Right atrium auricular region (tissue), 2 donors: ENCODE measurements at regions not wholly inside any gene's neighbourhood (a gene's known extent, or its start where the extent isn't known, plus 50 kb on each side); places are given as distances from the start of the nearest gene placed in this dataset.

Source experiments
- DNase-seq: peaks from one replicate; pipeline ENCODE4 v3.0.0-alpha.2; 2019; ENCODE audit warnings: low spot score
- H3K27ac ChIP-seq, 2 donors: fragments of 200-600 bp; sonication (generic); 1 replicate in 1 of 2; 2 replicates in 1 of 2; pipeline ENCODE4 v1.5.1; 2016 to 2019
- H3K27me3 ChIP-seq, 2 donors: fragments of 200-600 bp; sonication (generic); one replicate each; pipeline versions ENCODE4 v1.5.1 to v1.6.0; 2017 to 2019
- H3K36me3 ChIP-seq: fragments of 200-600 bp; sonication (generic); one replicate; pipeline ENCODE4 v1.5.1; 2016
- H3K4me1 ChIP-seq, 2 donors: fragments of 200-600 bp; sonication (generic); one replicate each; pipeline versions ENCODE4 v1.5.1 to v1.6.0; 2017 to 2019
- H3K4me3 ChIP-seq, 2 donors: fragments of 200-600 bp; sonication (generic); 1 replicate in 1 of 2; 2 replicates in 1 of 2; pipeline ENCODE4 v1.5.1; 2017 to 2019; ENCODE audit warnings: mild to moderate bottlenecking in 1 of 2, moderate library complexity in 1 of 2
- H3K9me3 ChIP-seq, 2 donors: fragments of 200-600 bp; sonication (generic); one replicate each; pipeline ENCODE4 v1.5.1; 2019
- TF ChIP-seq, protein P1 (sequence below), 2 donors: fragments of 200-600 bp; sonication (generic); IDR thresholded peaks; one replicate each; pipeline ENCODE4 v1.5.1; 2019; ENCODE audit warnings: antibody characterized with exemption in 2 of 2

DNA sequence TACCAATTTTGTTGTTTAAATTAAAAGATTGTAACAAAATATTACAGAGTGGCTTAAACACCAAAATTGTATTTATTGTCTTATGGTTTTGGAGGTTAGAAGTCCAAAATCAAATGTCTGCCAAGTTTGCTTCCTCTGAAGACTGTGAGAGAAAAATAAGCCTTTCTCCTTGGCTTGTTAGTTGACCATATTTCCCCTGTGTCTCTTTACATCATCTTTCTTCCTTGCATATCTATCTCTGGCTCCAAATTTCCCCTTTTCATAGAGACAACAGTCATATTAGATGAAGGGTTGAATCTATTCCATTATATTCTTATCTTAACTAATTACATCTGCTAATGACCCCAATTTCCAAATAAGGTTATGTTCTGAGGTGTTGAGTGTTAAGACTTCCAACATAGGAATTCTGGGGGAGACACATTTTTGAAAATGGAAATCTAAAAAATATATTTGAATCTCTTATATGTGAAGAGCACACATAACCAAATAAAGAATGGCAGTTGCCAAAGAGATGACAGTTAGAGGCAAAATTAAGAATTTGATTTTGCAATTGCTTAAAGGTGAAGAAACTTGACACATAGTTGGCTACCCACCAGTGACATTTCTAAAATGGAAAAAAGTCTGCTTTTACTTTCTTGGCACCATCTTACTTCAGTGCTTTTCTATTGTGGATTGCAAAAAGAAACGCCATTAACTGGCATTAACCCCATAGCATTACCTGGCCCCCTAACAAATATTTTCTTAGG, 407.2 kb downstream of the FSCB start:
- Histone ChIP-seq H3K9me3 (no peaks in the 10 kb centered on the region), H3K4me1 (no peaks in the 10 kb centered on the region), H3K27me3 (no peaks in the 10 kb centered on the region), H3K27ac (no peak overlapping the region), H3K36me3 (no peaks in the 10 kb centered on the region), H3K4me3 (no peak overlapping the region)
- TF ChIP-seq, protein P1, sequence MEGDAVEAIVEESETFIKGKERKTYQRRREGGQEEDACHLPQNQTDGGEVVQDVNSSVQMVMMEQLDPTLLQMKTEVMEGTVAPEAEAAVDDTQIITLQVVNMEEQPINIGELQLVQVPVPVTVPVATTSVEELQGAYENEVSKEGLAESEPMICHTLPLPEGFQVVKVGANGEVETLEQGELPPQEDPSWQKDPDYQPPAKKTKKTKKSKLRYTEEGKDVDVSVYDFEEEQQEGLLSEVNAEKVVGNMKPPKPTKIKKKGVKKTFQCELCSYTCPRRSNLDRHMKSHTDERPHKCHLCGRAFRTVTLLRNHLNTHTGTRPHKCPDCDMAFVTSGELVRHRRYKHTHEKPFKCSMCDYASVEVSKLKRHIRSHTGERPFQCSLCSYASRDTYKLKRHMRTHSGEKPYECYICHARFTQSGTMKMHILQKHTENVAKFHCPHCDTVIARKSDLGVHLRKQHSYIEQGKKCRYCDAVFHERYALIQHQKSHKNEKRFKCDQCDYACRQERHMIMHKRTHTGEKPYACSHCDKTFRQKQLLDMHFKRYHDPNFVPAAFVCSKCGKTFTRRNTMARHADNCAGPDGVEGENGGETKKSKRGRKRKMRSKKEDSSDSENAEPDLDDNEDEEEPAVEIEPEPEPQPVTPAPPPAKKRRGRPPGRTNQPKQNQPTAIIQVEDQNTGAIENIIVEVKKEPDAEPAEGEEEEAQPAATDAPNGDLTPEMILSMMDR (IDR thresholded peaks at IDR 0.05): no peak
- DNase-seq: no peak

GRCh38 chr14:44081146-44081545, 425.9 kb downstream of the FSCB start:
- Histone ChIP-seq H3K4me3 (no peak overlapping the region), H3K4me1 (no peaks in the 10 kb centered on the region), H3K27me3 (no peaks in the 10 kb centered on the region), H3K9me3 (no peaks in the 10 kb centered on the region), H3K27ac (no peak overlapping the region), H3K36me3 (no peaks in the 10 kb centered on the region)
- DNase-seq: no peak
- TF ChIP-seq, protein P1 (IDR thresholded peaks at IDR 0.05): no peak

- H3K4me3 ChIP-seq: no peak overlapping the region
- peaks cover 0 to 9% of the 10 kb centered on the region in 2 donors for H3K9me3 ChIP-seq
- H3K27me3 ChIP-seq: no peaks in the 10 kb centered on the region
- no peaks in the 10 kb centered on the region for H3K36me3 ChIP-seq
- no peaks in the 10 kb centered on the region for H3K4me1 ChIP-seq
- TF ChIP-seq, protein P1 (IDR thresholded peaks at IDR 0.05): no peak
- H3K27ac ChIP-seq: no peak overlapping the region
- DNase-seq: no peak
These were observed 437.0 kb downstream of the FSCB start for GRCh38 chr14:44070046-44070445.

GRCh38 chr14:44053422-44053821, 453.7 kb downstream of the FSCB start:
- Histone ChIP-seq H3K4me3 (no peak overlapping the region), H3K27me3 (no peaks in the 10 kb centered on the region), H3K9me3 (no peaks in the 10 kb centered on the region), H3K27ac (no peak overlapping the region), H3K36me3 (no peaks in the 10 kb centered on the region), H3K4me1 (no peaks in the 10 kb centered on the region)
- no peak for DNase-seq
- TF ChIP-seq, protein P1 (IDR thresholded peaks at IDR 0.05): no peak

GRCh38 chr14:44041700-44042099, 465.4 kb downstream of the FSCB start:
- Histone ChIP-seq H3K9me3 (no peaks in the 10 kb centered on the region), H3K4me1 (no peaks in the 10 kb centered on the region), H3K27me3 (no peaks in the 10 kb centered on the region), H3K36me3 (no peaks in the 10 kb centered on the region), H3K4me3 (no peak overlapping the region), H3K27ac (no peak overlapping the region)
- DNase-seq: no peak
- TF ChIP-seq, protein P1 (IDR thresholded peaks at IDR 0.05): no peak

DNA sequence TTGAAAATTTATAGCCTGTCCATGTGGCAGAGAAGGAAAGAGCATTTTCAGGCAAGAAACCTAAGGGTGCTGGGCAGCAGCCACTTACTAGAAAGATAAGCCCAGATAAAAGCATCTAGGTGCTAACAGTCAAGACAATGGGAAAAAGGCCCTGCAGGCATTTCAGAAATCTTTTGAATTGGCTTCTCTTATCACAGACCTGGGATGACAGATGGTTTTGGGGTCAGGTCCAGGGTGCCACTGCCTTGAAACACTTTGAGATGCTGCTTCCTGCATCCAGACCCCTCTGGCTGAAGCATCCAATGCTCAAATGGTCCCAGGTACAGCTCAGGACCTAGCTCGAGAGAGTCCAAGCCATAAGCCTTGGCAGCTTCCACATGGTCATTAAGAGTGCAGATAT, 466.5 kb downstream of the FSCB start:
- Histone ChIP-seq H3K27ac (no peak overlapping the region), H3K36me3 (no peaks in the 10 kb centered on the region), H3K4me1 (no peaks in the 10 kb centered on the region), H3K9me3 (no peaks in the 10 kb centered on the region), H3K4me3 (no peak overlapping the region), H3K27me3 (no peaks in the 10 kb centered on the region)
- no peak for DNase-seq
- TF ChIP-seq, protein P1 (IDR thresholded peaks at IDR 0.05): no peak
